PC-3 (cell line): ENCODE measurements at regions not wholly inside any gene's neighbourhood (a gene's known extent, or its start where the extent isn't known, plus 50 kb on each side); places are given as distances from the start of the nearest gene placed in this dataset.

ENCODE experiments used
- ATAC-seq: fragments of 200-7000 bp; cut with Tn5 transposase; 2 replicates; pipeline ENCODE4 v1.9.1; 2020; ENCODE audit warnings: mild to moderate bottlenecking, moderate library complexity
- BruUV-seq: library from RNA; stranded (reverse); fragments of 400-500 nt; replicated peaks from 2 replicates; lab custom pipeline; 2021; lab: Mats Ljungman, UMichigan
- CTCF ChIA-PET: fragments of 300-600 bp; sonication (Branson Sonifier 250); formaldehyde crosslinking; loops from one replicate; lab custom pipeline; 2022; ENCODE audit warnings: antibody characterized with exemption; lab: Charles Lee
- POLR2A ChIA-PET: fragments of 300-600 bp; sonication (Branson Sonifier 250); formaldehyde crosslinking; loops from one replicate; lab custom pipeline; 2022; ENCODE audit warnings: antibody characterized with exemption; ENCODE audit not compliant: unreplicated experiment; lab: Charles Lee
- DNase-seq: peaks from one replicate; pipeline ENCODE4 v3.0.0-alpha.2; 2015
- H2AFZ ChIP-seq: fragments of 300-600 bp; sonication (generic); 2 replicates; pipeline ENCODE4 v1.6.0; 2016; ENCODE audit warnings: antibody characterized with exemption, low read length
- H3F3A ChIP-seq: fragments of 300-600 bp; sonication (generic); one replicate; pipeline ENCODE4 v1.6.0; 2017; ENCODE audit warnings: antibody characterized with exemption, low read length, control low read depth, mild to moderate bottlenecking; ENCODE audit not compliant: unreplicated experiment
- H3K27ac ChIP-seq: fragments of 300-600 bp; sonication (generic); 2 replicates; pipeline ENCODE4 v1.5.1; 2016; ENCODE audit warnings: mild to moderate bottlenecking, low read length
- H3K27me3 ChIP-seq: fragments of 300-600 bp; sonication (generic); 2 replicates; pipeline ENCODE4 v1.6.1; 2016; ENCODE audit warnings: low read length, mixed read lengths
- H3K36me3 ChIP-seq: fragments of 300-600 bp; sonication (generic); 2 replicates; pipeline ENCODE4 v1.6.1; 2016; ENCODE audit warnings: low read depth, mixed run types, low read length, mixed read lengths
- H3K4me1 ChIP-seq: fragments of 300-600 bp; sonication (generic); 2 replicates; pipeline ENCODE4 v1.5.1; 2016; ENCODE audit warnings: low read length; ENCODE audit not compliant: insufficient read depth
- H3K4me2 ChIP-seq: fragments of 300-600 bp; sonication (generic); 2 replicates; pipeline ENCODE4 v1.6.0; 2016; ENCODE audit warnings: low read length
- H3K4me3 ChIP-seq: fragments of 300-600 bp; sonication (generic); 2 replicates; pipeline ENCODE4 v1.5.1; 2016; ENCODE audit warnings: mild to moderate bottlenecking, low read length, mixed read lengths
- H3K79me2 ChIP-seq: fragments of 300-600 bp; sonication (generic); 2 replicates; pipeline ENCODE4 v1.6.1; 2017; ENCODE audit warnings: low read length, mixed read lengths
- H3K9ac ChIP-seq: fragments of 300-600 bp; sonication (generic); 2 replicates; pipeline ENCODE4 v1.6.0; 2016; ENCODE audit warnings: mild to moderate bottlenecking, low read length
- H3K9me2 ChIP-seq: fragments of 300-600 bp; sonication (generic); replicated peaks from 2 replicates; pipeline ENCODE4 v1.6.1; 2016; ENCODE audit warnings: mixed run types, low read length, mixed read lengths
- H3K9me3 ChIP-seq: fragments of 300-600 bp; sonication (generic); 2 replicates; pipeline ENCODE4 v1.6.1; 2016; ENCODE audit warnings: low read length, mixed read lengths
- H4K20me1 ChIP-seq: fragments of 300-600 bp; sonication (generic); 2 replicates; pipeline ENCODE4 v1.6.1; 2016; ENCODE audit warnings: low read length, mixed read lengths
- CTCF ChIP-seq: fragments of 300-600 bp; sonication (generic); conservative IDR thresholded peaks from 2 replicates; pipeline ENCODE4 v1.5.1; 2017; ENCODE audit warnings: antibody characterized with exemption, low read depth, mild to moderate bottlenecking, low read length
- EZH2 ChIP-seq: fragments of 300-600 bp; sonication (generic); IDR thresholded peaks from one replicate; pipeline ENCODE4 v1.6.1; 2017; ENCODE audit warnings: antibody characterized with exemption, mild to moderate bottlenecking, low read length; ENCODE audit not compliant: unreplicated experiment
- EZH2phosphoT487 ChIP-seq: fragments of 300-600 bp; sonication (generic); IDR thresholded peaks from 2 replicates; pipeline ENCODE4 v1.6.1; 2018; ENCODE audit warnings: mild to moderate bottlenecking, antibody characterized with exemption, low read length, borderline replicate concordance
- intact Hi-C: fragments of 100-400 bp; cut with micrococcal nuclease; formaldehyde crosslinking; loops from 2 replicates; pipeline ENCODE4 v1.9.0; 2023

GRCh38 chr3:78368636-78369345 lies 1328.9 kb downstream of the ROBO2 start:
- no peaks in the 10 kb centered on the region for H3K27me3 ChIP-seq
- ChIA-PET POLR2A (no interaction called here), CTCF (no interaction called here)
- H3K4me3 ChIP-seq: no peak overlapping the region
- no peaks in the 10 kb centered on the region for H3F3A ChIP-seq
- no peak overlapping the region for H3K9ac ChIP-seq
- no peak overlapping the region for H3K27ac ChIP-seq
- H3K79me2 ChIP-seq: no peaks in the 10 kb centered on the region
- DNase-seq (no peak), ATAC-seq (no peak)
- no peaks in the 10 kb centered on the region for H3K9me2 ChIP-seq
- no peaks in the 10 kb centered on the region for H3K9me3 ChIP-seq
- no peak for TF ChIP-seq EZH2
- TF ChIP-seq CTCF: no peak
- no peak for TF ChIP-seq EZH2phosphoT487
- intact Hi-C loops: no loop called here
- no TSS peak for BruUV-seq
- no peak overlapping the region for H2AFZ ChIP-seq
- H3K4me1 ChIP-seq: no peaks in the 10 kb centered on the region
- H4K20me1 ChIP-seq: no peaks in the 10 kb centered on the region
- no peaks in the 10 kb centered on the region for H3K36me3 ChIP-seq
- H3K4me2 ChIP-seq: no peak overlapping the region

GRCh38 chr3:78390221-78390620 lies 1350.3 kb downstream of the ROBO2 start:
- DNase-seq (no peak), ATAC-seq (no peak)
- no peak overlapping the region for H3K4me2 ChIP-seq
- no peaks in the 10 kb centered on the region for H3K9me3 ChIP-seq
- intact Hi-C loops: no loop called here
- H3K4me3 ChIP-seq: no peak overlapping the region
- H3K36me3 ChIP-seq: no peaks in the 10 kb centered on the region
- no peak for TF ChIP-seq EZH2
- TF ChIP-seq CTCF: no peak
- no peak for TF ChIP-seq EZH2phosphoT487
- CTCF ChIA-PET: no interaction called here
- no peaks in the 10 kb centered on the region for H3K4me1 ChIP-seq
- POLR2A ChIA-PET: no interaction called here
- no peaks in the 10 kb centered on the region for H4K20me1 ChIP-seq
- H3K27ac ChIP-seq: no peak overlapping the region
- no peaks in the 10 kb centered on the region for H3K27me3 ChIP-seq
- H3F3A ChIP-seq: no peaks in the 10 kb centered on the region
- H3K9ac ChIP-seq: no peak overlapping the region
- no peaks in the 10 kb centered on the region for H3K79me2 ChIP-seq
- H2AFZ ChIP-seq: no peak overlapping the region
- no TSS peak for BruUV-seq
- H3K9me2 ChIP-seq: no peaks in the 10 kb centered on the region

GRCh38 chr3:78398401-78398800 lies 1358.5 kb downstream of the ROBO2 start:
- DNase-seq (no peak), ATAC-seq (no peak)
- H4K20me1 ChIP-seq: no peaks in the 10 kb centered on the region
- H3K36me3 ChIP-seq: no peaks in the 10 kb centered on the region
- H3K9me3 ChIP-seq: no peaks in the 10 kb centered on the region
- H3K4me1 ChIP-seq: no peaks in the 10 kb centered on the region
- TF ChIP-seq EZH2 (no peak), EZH2phosphoT487 (no peak), CTCF (no peak)
- H3K4me2 ChIP-seq: no peak overlapping the region
- intact Hi-C loops: no loop called here
- no peaks in the 10 kb centered on the region for H3K9me2 ChIP-seq
- no peak overlapping the region for H3K9ac ChIP-seq
- ChIA-PET CTCF (no interaction called here), POLR2A (no interaction called here)
- H3K27me3 ChIP-seq: peaks cover 12% of the 10 kb centered on the region
- H3F3A ChIP-seq: no peaks in the 10 kb centered on the region
- no peak overlapping the region for H3K27ac ChIP-seq
- H3K4me3 ChIP-seq: no peak overlapping the region
- no peak overlapping the region for H2AFZ ChIP-seq
- no peaks in the 10 kb centered on the region for H3K79me2 ChIP-seq
- no TSS peak for BruUV-seq
